22Rv1 (cell line): ENCODE measurements at regions not wholly inside any gene's neighbourhood (a gene's known extent, or its start where the extent isn't known, plus 50 kb on each side); places are given as distances from the start of the nearest gene placed in this dataset.

Experiments used
- ZFX ChIP-seq: fragments of 450-650 bp; IDR thresholded peaks from 2 replicates; pipeline ENCODE4 v1.6.1; 2017; ENCODE audit warnings: antibody characterized with exemption, borderline replicate concordance
- TF ChIP-seq, protein P1 (sequence below): fragments of 450-650 bp; IDR thresholded peaks from 2 replicates; pipeline ENCODE4 v1.5.1; 2017; ENCODE audit warnings: mild to moderate bottlenecking

DNA sequence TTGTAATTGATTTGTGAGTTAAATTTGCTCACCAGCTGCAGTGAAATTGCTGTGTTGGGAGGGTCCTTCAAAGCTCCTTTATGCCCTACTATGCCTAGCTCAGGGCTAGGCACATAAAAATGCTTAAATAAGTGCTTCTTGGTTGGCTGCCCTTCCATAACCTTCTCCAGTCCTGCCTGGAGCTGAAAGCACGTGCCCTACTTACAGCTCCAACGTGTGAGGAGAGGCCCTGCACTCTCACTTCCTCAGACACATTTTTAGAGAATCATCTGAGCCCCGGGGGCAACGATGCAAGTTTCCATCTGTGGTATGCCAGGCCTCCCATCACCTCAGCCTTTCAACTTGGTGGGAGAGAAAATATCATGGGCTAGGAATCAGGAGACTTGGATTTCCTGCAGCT lies 202.7 kb downstream of the BCL11A start:
- TF ChIP-seq, protein P1, sequence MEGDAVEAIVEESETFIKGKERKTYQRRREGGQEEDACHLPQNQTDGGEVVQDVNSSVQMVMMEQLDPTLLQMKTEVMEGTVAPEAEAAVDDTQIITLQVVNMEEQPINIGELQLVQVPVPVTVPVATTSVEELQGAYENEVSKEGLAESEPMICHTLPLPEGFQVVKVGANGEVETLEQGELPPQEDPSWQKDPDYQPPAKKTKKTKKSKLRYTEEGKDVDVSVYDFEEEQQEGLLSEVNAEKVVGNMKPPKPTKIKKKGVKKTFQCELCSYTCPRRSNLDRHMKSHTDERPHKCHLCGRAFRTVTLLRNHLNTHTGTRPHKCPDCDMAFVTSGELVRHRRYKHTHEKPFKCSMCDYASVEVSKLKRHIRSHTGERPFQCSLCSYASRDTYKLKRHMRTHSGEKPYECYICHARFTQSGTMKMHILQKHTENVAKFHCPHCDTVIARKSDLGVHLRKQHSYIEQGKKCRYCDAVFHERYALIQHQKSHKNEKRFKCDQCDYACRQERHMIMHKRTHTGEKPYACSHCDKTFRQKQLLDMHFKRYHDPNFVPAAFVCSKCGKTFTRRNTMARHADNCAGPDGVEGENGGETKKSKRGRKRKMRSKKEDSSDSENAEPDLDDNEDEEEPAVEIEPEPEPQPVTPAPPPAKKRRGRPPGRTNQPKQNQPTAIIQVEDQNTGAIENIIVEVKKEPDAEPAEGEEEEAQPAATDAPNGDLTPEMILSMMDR = no peak
- no peak for TF ChIP-seq ZFX
